Sigmoid colon (tissue), 4 donors: ENCODE measurements at regions not wholly inside any gene's neighbourhood (a gene's known extent, or its start where the extent isn't known, plus 50 kb on each side); places are given as distances from the start of the nearest gene placed in this dataset.

ENCODE experiments used
- EP300 ChIP-seq, 4 donors: sonication (generic); formaldehyde crosslinking; IDR thresholded peaks; one replicate each; pipeline ENCODE4 v1.6.1; 2017; ENCODE audit warnings: antibody characterized with exemption in 4 of 4
- POLR2A ChIP-seq, 2 donors: fragments of 450-650 bp; IDR thresholded peaks; one replicate each; pipeline ENCODE4 v1.6.1; 2016; ENCODE audit warnings: antibody characterized with exemption in 2 of 2, mild to moderate bottlenecking in 2 of 2, moderate library complexity in 2 of 2
- TF ChIP-seq, protein P1 (sequence below), 4 experiments: fragments of 450-650 bp in 3 of 4; fragments of 200-600 bp in 1 of 4; IDR thresholded peaks; one replicate each; pipeline ENCODE4 v1.5.1; 2016 to 2019; ENCODE audit warnings: antibody characterized with exemption in 4 of 4, mild to moderate bottlenecking in 3 of 4, moderate library complexity in 2 of 4

DNA sequence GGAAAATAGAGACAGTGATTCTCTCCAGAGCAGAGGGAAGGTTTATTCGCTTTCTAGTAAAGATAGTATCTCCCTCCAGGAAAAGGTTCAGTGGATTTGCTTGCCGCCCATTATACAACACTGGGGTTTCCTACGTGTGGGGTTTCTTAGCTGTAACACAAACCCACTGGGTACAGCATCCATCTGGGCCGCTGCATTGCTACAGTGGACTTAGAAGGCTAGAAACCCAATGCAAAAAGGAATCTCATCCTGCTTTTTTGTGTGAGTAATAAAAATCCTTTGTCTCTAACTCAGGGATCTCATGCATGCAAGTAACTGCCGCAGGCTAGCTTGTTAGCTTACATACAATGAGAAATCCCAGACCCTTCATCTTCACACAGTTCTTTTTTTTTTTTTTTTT is 67.1 kb upstream of the BCL2L14 start:
- no peak for TF ChIP-seq EP300 (IDR thresholded peaks at IDR 0.05)
- TF ChIP-seq, protein P1, sequence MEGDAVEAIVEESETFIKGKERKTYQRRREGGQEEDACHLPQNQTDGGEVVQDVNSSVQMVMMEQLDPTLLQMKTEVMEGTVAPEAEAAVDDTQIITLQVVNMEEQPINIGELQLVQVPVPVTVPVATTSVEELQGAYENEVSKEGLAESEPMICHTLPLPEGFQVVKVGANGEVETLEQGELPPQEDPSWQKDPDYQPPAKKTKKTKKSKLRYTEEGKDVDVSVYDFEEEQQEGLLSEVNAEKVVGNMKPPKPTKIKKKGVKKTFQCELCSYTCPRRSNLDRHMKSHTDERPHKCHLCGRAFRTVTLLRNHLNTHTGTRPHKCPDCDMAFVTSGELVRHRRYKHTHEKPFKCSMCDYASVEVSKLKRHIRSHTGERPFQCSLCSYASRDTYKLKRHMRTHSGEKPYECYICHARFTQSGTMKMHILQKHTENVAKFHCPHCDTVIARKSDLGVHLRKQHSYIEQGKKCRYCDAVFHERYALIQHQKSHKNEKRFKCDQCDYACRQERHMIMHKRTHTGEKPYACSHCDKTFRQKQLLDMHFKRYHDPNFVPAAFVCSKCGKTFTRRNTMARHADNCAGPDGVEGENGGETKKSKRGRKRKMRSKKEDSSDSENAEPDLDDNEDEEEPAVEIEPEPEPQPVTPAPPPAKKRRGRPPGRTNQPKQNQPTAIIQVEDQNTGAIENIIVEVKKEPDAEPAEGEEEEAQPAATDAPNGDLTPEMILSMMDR (IDR thresholded peaks at IDR 0.05) = no peak
- no peak for TF ChIP-seq POLR2A (IDR thresholded peaks at IDR 0.05)
